ENCODE measurements at regions not wholly inside any gene's neighbourhood (a gene's known extent, or its start where the extent isn't known, plus 50 kb on each side); places are given as distances from the start of the nearest gene placed in this dataset.

GRCh38 chr20:57908704-57909630 lies 199.2 kb upstream of the PMEPA1 start:
- peak; percentile 10 for DNase-seq

- no peak for DNase-seq
These were observed 198.4 kb upstream of the PMEPA1 start for GRCh38 chr20:57908226-57908625.

- no peak for DNase-seq
These were observed 197.6 kb upstream of the PMEPA1 start for GRCh38 chr20:57907131-57908000.

GRCh38 chr20:57905448-57905847 lies 195.6 kb upstream of the PMEPA1 start:
- DNase-seq, result no peak

- DNase-seq, result no peak
These were observed 194.7 kb upstream of the PMEPA1 start for GRCh38 chr20:57904314-57905105.

GRCh38 chr20:57902473-57902872 lies 192.7 kb upstream of the PMEPA1 start:
- no peak for DNase-seq

GRCh38 chr20:57901526-57901925 lies 191.7 kb upstream of the PMEPA1 start:
- no peak for DNase-seq

GRCh38 chr20:57900226-57900905 lies 190.6 kb upstream of the PMEPA1 start:
- no peak for DNase-seq

- no peak for DNase-seq
These were observed 189.7 kb upstream of the PMEPA1 start for GRCh38 chr20:57899554-57899953.

- DNase-seq, result no peak
These were observed 188.5 kb upstream of the PMEPA1 start for GRCh38 chr20:57898332-57898731.

GRCh38 chr20:57897891-57898290 lies 188.1 kb upstream of the PMEPA1 start:
- DNase-seq, result no peak

- DNase-seq, result no peak
These were observed 187.5 kb upstream of the PMEPA1 start for GRCh38 chr20:57897156-57897874.

GRCh38 chr20:57896563-57896962 lies 186.7 kb upstream of the PMEPA1 start:
- DNase-seq, result no peak

GRCh38 chr20:57896017-57896416 lies 186.2 kb upstream of the PMEPA1 start:
- no peak for DNase-seq

- no peak for DNase-seq
These were observed 185.5 kb upstream of the PMEPA1 start for GRCh38 chr20:57895161-57895855.

GRCh38 chr20:57894522-57894921 lies 184.7 kb upstream of the PMEPA1 start:
- no peak for DNase-seq

GRCh38 chr20:57894096-57894495 lies 184.3 kb upstream of the PMEPA1 start:
- DNase-seq, result no peak

- no peak for DNase-seq
These were observed 183.7 kb upstream of the PMEPA1 start for GRCh38 chr20:57893366-57893999.

- DNase-seq, result no peak
These were observed 182.7 kb upstream of the PMEPA1 start for GRCh38 chr20:57892471-57892870.

- DNase-seq, result no peak
These were observed 181.2 kb upstream of the PMEPA1 start for GRCh38 chr20:57891014-57891413.
